ENCODE measurements at regions not wholly inside any gene's neighbourhood (a gene's known extent, or its start where the extent isn't known, plus 50 kb on each side); places are given as distances from the start of the nearest gene placed in this dataset.

DNA sequence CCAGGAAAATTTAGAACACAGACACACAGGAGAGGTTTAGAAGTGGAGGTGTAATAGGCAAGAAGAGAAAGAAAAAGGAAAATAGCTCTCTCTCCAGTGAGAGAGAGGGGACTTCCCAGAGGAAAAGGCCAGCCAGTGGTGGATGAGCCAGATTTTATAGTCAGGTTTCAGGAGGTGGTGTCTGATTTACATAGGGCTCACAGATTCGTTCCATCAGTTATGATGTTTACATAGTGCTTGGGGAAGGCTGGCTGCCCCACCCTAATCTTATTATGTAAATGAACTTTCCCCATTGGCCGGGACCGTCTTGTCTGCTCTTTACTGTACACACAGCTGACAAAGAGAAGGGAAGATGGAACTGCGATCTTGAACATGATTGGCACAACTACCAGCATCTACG lies 797.3 kb downstream of the PLA2G4A start:
- DNase-seq (ENCODE audit: insufficient read length) (no peak), FAIRE-seq (no peak)
- TF ChIP-seq POLR2A (IDR thresholded peaks at IDR 0.05; ENCODE audit: low read depth, low read length) (no peak), POLR2AphosphoS5 (IDR thresholded peaks at IDR 0.05; ENCODE audit: low read depth, low read length) (no peak), TAF1 (IDR thresholded peaks at IDR 0.05; ENCODE audit: borderline replicate concordance, low read depth, low read length) (no peak)

DNA sequence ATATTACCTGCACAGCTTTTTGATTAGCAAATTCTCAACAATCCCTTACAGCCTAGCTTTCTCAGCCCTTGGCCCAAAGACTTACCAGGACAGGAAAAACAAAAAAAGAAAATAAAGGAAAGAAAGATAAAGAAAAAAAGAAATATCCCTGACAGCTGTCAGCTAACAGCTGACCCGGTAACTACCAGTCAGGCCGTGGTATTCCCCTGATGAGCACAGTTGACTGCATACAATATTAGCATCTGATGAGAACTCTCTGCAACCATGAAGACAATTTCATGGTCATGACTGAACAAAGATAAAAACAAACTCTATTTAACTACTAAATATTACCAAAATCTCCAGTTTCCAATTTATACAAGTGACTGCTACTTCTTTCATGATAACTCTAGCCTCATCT lies 798.8 kb downstream of the PLA2G4A start:
- DNase-seq (ENCODE audit: insufficient read length) (no peak), FAIRE-seq (no peak)
- TF ChIP-seq POLR2AphosphoS5 (IDR thresholded peaks at IDR 0.05; ENCODE audit: low read depth, low read length) (no peak), TAF1 (IDR thresholded peaks at IDR 0.05; ENCODE audit: borderline replicate concordance, low read depth, low read length) (no peak), POLR2A (IDR thresholded peaks at IDR 0.05; ENCODE audit: low read depth, low read length) (no peak)

DNA sequence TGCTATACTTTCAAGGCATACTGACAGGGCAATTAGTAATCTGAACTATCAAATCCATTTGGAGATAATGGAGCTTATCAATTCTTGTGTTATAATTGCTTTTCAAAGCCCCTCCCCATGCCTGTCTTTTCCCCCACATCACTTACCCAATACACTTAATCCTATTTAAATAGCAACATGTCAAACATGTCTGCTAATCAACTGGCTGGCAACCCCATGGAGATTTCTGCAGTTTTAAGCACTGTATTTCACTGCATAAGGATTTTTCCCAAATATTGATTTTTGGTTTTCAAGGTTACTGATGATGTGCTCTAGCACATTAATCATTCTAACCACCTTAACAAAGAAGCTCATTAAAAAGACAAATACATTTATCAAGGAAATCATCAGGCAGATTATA lies 800.3 kb downstream of the PLA2G4A start:
- TF ChIP-seq POLR2AphosphoS5 (IDR thresholded peaks at IDR 0.05; ENCODE audit: low read depth, low read length) (no peak), TAF1 (IDR thresholded peaks at IDR 0.05; ENCODE audit: borderline replicate concordance, low read depth, low read length) (no peak), POLR2A (IDR thresholded peaks at IDR 0.05; ENCODE audit: low read depth, low read length) (no peak)
- no peak for FAIRE-seq
- DNase-seq (ENCODE audit: insufficient read length) = no peak

DNA sequence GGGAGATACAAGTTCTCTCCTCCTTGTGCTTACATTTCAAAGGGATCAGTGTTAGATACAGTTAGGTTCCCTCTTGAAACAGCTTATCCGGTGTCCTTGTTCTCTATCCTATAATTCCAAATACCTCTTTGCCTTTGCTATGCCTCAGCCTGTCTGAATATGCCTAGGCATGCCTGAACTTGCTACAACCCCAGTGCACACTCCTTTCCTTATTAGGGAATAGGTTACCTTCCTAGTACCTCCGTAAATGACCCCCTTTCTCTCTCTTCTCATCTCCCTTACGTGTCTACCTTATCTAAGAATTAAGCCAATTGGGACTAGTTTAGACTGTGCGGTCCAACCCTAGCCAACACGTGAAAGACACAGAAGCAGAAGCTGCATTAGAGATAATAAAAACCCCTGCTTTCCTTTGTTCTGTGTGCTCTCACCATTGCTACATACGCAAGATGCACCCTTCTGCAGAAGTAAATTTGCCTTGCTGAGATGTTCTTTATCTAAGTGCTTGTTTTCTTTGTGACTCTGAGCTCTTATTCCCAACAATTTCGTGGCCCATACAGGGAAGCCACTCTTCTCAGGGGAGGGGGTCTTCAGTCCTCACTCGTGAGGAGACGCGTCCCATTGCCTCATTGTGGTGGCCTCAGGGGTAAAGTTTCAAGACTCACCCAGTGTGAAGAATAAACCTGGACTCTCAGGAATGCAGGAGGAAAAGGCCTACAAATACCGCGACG lies 802.1 kb downstream of the PLA2G4A start:
- FAIRE-seq (no peak), DNase-seq (ENCODE audit: insufficient read length) (no peak)
- TF ChIP-seq POLR2AphosphoS5 (IDR thresholded peaks at IDR 0.05; ENCODE audit: low read depth, low read length) = no peak
- TF ChIP-seq POLR2A (IDR thresholded peaks at IDR 0.05; ENCODE audit: low read depth, low read length) = no peak
- TF ChIP-seq TAF1 (IDR thresholded peaks at IDR 0.05; ENCODE audit: borderline replicate concordance, low read depth, low read length) = no peak

- TF ChIP-seq POLR2A (IDR thresholded peaks at IDR 0.05; ENCODE audit: low read depth, low read length) = no peak
- TF ChIP-seq POLR2AphosphoS5 (IDR thresholded peaks at IDR 0.05; ENCODE audit: low read depth, low read length) = no peak
- TF ChIP-seq TAF1 (IDR thresholded peaks at IDR 0.05; ENCODE audit: borderline replicate concordance, low read depth, low read length) = no peak
- no peak for FAIRE-seq
- DNase-seq (ENCODE audit: insufficient read length) = no peak
Measured at GRCh38 chr1:187631381-187631675, 802.6 kb downstream of the PLA2G4A start.

- no peak for DNase-seq (ENCODE audit: insufficient read length)
- no peak for FAIRE-seq
- no peak for TF ChIP-seq POLR2A (IDR thresholded peaks at IDR 0.05; ENCODE audit: low read depth, low read length)
- TF ChIP-seq POLR2AphosphoS5 (IDR thresholded peaks at IDR 0.05; ENCODE audit: low read depth, low read length) = no peak
- TF ChIP-seq TAF1 (IDR thresholded peaks at IDR 0.05; ENCODE audit: borderline replicate concordance, low read depth, low read length) = no peak
Measured at GRCh38 chr1:187631984-187632383, 803.2 kb downstream of the PLA2G4A start.

GRCh38 chr1:187634940-187635339 lies 806.2 kb downstream of the PLA2G4A start:
- FAIRE-seq (no peak), DNase-seq (ENCODE audit: insufficient read length) (no peak)
- no peak for TF ChIP-seq POLR2AphosphoS5 (IDR thresholded peaks at IDR 0.05; ENCODE audit: low read depth, low read length)
- TF ChIP-seq TAF1 (IDR thresholded peaks at IDR 0.05; ENCODE audit: borderline replicate concordance, low read depth, low read length) = no peak
- TF ChIP-seq POLR2A (IDR thresholded peaks at IDR 0.05; ENCODE audit: low read depth, low read length) = no peak

GRCh38 chr1:187638733-187639434 lies 810.1 kb downstream of the PLA2G4A start:
- no peak for FAIRE-seq
- TF ChIP-seq TAF1 (IDR thresholded peaks at IDR 0.05; ENCODE audit: borderline replicate concordance, low read depth, low read length) (no peak), POLR2AphosphoS5 (IDR thresholded peaks at IDR 0.05; ENCODE audit: low read depth, low read length) (no peak), POLR2A (IDR thresholded peaks at IDR 0.05; ENCODE audit: low read depth, low read length) (no peak)
- no peak for DNase-seq (ENCODE audit: insufficient read length)

DNA sequence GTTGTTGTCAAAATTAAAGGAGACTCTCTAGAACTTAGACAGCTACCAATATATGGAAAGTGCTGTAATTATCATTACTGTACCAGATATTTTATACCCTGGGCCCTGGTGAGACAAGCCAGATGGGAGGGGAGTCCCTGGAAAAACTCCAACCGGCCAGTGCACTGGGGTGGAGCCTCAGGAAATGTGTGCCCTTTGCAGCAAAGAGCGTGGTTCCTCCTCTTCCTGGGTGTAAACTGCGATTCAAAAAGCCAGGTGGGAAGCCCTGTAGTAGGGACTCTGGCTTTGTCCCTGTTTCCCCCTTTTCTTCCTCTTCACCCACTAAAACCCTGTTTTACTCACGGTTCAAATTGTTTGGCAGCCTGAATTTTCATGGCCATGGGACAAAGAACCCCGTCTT lies 812.3 kb downstream of the PLA2G4A start:
- DNase-seq (ENCODE audit: insufficient read length) (no peak), FAIRE-seq (no peak)
- TF ChIP-seq POLR2A (IDR thresholded peaks at IDR 0.05; ENCODE audit: low read depth, low read length) = no peak
- TF ChIP-seq POLR2AphosphoS5 (IDR thresholded peaks at IDR 0.05; ENCODE audit: low read depth, low read length) = no peak

- FAIRE-seq (no peak), DNase-seq (ENCODE audit: insufficient read length) (no peak)
- TF ChIP-seq TAF1 (IDR thresholded peaks at IDR 0.05; ENCODE audit: borderline replicate concordance, low read depth, low read length) = no peak
- TF ChIP-seq POLR2AphosphoS5 (IDR thresholded peaks at IDR 0.05; ENCODE audit: low read depth, low read length) = no peak
- no peak for TF ChIP-seq POLR2A (IDR thresholded peaks at IDR 0.05; ENCODE audit: low read depth, low read length)
Measured at GRCh38 chr1:187641463-187641862, 812.7 kb downstream of the PLA2G4A start.

DNA sequence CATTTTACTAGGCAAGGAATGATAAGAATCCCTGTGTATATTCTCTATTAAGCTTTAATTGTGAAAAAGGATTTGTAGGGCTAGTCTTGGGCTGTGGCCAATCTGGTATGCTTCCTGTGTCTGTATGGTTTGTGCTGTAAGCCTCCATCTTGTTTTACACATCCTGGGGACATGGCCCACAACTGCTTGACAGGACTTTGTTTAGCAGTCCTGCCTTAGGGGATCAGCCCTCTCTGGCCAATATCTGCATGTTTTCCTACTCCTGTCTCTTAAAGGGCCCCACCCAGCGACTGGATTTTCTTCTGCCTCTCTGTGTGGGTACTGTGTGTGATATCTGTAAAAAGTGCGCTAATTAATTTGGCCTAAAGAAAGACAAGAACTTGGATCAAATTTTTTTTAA lies 813.2 kb downstream of the PLA2G4A start:
- DNase-seq (ENCODE audit: insufficient read length) = no peak
- TF ChIP-seq POLR2AphosphoS5 (IDR thresholded peaks at IDR 0.05; ENCODE audit: low read depth, low read length) (no peak), POLR2A (IDR thresholded peaks at IDR 0.05; ENCODE audit: low read depth, low read length) (no peak), TAF1 (IDR thresholded peaks at IDR 0.05; ENCODE audit: borderline replicate concordance, low read depth, low read length) (no peak)
- no peak for FAIRE-seq

DNA sequence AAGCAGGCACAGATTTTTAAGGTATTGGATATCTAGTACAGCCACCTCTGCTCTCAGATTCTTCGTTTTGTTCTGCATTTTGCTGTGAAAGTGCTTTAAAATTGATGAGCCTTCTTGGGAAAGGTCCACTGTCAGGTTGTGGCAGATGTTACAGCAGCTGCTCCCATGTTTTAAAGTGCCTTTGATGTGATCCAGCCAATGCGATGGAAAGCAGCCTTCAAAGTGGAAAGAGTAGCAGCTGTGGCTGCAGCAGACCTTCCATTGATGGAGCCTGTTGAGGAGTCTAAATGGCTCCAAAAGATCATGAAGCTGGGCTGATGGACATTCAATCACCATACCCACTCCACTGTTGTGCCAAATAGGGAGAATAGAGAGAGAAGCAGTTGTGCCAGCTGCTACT lies 816.9 kb downstream of the PLA2G4A start:
- no peak for TF ChIP-seq TAF1 (IDR thresholded peaks at IDR 0.05; ENCODE audit: borderline replicate concordance, low read depth, low read length)
- no peak for TF ChIP-seq POLR2A (IDR thresholded peaks at IDR 0.05; ENCODE audit: low read depth, low read length)
- DNase-seq (ENCODE audit: insufficient read length) = no peak
- no peak for FAIRE-seq

All from GM12892 (cell line).